ENCODE measurements at regions not wholly inside any gene's neighbourhood (a gene's known extent, or its start where the extent isn't known, plus 50 kb on each side); places are given as distances from the start of the nearest gene placed in this dataset.

DNA sequence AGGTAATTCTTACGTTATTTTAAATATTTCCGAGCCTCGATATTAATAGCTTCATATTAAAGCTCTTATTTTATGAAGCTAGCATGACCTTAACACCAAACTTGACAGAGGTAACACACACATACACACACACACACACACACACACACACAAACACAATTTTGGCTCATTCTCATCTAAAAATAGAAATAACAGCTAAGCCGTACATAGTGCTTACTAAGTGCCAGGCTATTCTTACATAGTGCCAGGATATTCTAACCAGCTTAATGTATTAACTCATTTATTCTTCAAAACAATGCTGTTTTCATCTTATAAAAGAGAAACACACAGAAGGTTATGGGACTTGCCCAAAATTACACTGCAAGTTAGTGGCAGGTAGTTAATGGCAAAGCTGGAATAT lies 87.0 kb upstream of the BLTP1 start:
- TF ChIP-seq, protein P1, sequence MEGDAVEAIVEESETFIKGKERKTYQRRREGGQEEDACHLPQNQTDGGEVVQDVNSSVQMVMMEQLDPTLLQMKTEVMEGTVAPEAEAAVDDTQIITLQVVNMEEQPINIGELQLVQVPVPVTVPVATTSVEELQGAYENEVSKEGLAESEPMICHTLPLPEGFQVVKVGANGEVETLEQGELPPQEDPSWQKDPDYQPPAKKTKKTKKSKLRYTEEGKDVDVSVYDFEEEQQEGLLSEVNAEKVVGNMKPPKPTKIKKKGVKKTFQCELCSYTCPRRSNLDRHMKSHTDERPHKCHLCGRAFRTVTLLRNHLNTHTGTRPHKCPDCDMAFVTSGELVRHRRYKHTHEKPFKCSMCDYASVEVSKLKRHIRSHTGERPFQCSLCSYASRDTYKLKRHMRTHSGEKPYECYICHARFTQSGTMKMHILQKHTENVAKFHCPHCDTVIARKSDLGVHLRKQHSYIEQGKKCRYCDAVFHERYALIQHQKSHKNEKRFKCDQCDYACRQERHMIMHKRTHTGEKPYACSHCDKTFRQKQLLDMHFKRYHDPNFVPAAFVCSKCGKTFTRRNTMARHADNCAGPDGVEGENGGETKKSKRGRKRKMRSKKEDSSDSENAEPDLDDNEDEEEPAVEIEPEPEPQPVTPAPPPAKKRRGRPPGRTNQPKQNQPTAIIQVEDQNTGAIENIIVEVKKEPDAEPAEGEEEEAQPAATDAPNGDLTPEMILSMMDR (IDR thresholded peaks at IDR 0.05) = no peak
- no peak for TF ChIP-seq ZFX (IDR thresholded peaks at IDR 0.05; ENCODE audit: borderline replicate concordance)
